Prostate gland (tissue), 2 donors: ENCODE measurements at regions not wholly inside any gene's neighbourhood (a gene's known extent, or its start where the extent isn't known, plus 50 kb on each side); places are given as distances from the start of the nearest gene placed in this dataset.

ENCODE experiments used
- CTCF ChIP-seq, 4 experiments: fragments of 200-600 bp in 2 of 4; fragments of 450-650 bp in 2 of 4; sonication (generic) in 2 of 4; IDR thresholded peaks; 1 replicate in 3 of 4; 2 replicates in 1 of 4; pipeline ENCODE4 v1.5.1; 2016 to 2019; ENCODE audit warnings: antibody characterized with exemption in 4 of 4, mild to moderate bottlenecking in 2 of 4, moderate library complexity in 2 of 4
- POLR2A ChIP-seq: fragments of 450-650 bp; IDR thresholded peaks from one replicate; pipeline ENCODE4 v1.6.1; 2016; ENCODE audit warnings: antibody characterized with exemption, mild to moderate bottlenecking

- TF ChIP-seq POLR2A (no peak), CTCF (IDR thresholded peaks at IDR 0.05) (no peak)
Measured at GRCh38 chr7:124444696-124445480, 320.7 kb downstream of the GPR37 start.
